Right lobe of liver (tissue), 6 donors: ENCODE measurements at regions not wholly inside any gene's neighbourhood (a gene's known extent, or its start where the extent isn't known, plus 50 kb on each side); places are given as distances from the start of the nearest gene placed in this dataset.

Source experiments
- ATAC-seq, 4 donors: fragments of 200-7000 bp; cut with Tn5 transposase; one replicate each; pipeline ENCODE4 v1.9.1; 2020; ENCODE audit warnings: mild to moderate bottlenecking in 4 of 4, moderate library complexity in 4 of 4
- DNase-seq, 3 donors: peaks; one replicate each; pipeline ENCODE4 v3.0.0-alpha.2; 2020
- H3K27ac ChIP-seq, 3 donors: fragments of 200-600 bp; one replicate each; pipeline ENCODE4 v1.8.0; 2022
- H3K27me3 ChIP-seq, 2 donors: fragments of 200-600 bp; one replicate each; pipeline ENCODE4 v1.8.0; 2022
- H3K36me3 ChIP-seq, 4 donors: fragments of 200-600 bp; sonication (generic) in 1 of 4; one replicate each; pipeline versions ENCODE4 v1.5.1 to v1.8.0; 2017 to 2022; ENCODE audit warnings: control low read depth in 1 of 4
- H3K4me1 ChIP-seq, 4 donors: fragments of 200-600 bp; sonication (generic) in 1 of 4; one replicate each; pipeline versions ENCODE4 v1.5.1 to v1.8.0; 2017 to 2022; ENCODE audit warnings: control low read depth in 1 of 4
- H3K4me3 ChIP-seq, 3 donors: fragments of 200-600 bp; one replicate each; pipeline ENCODE4 v1.8.0; 2022
- H3K9me3 ChIP-seq, 4 donors: fragments of 200-600 bp; sonication (generic) in 1 of 4; one replicate each; pipeline versions ENCODE4 v1.5.1 to v1.8.0; 2017 to 2022; ENCODE audit warnings: control low read depth in 1 of 4
- CTCF ChIP-seq, 4 donors: fragments of 200-600 bp in 3 of 4; fragments of 450-650 bp in 1 of 4; IDR thresholded peaks; one replicate each; pipeline versions ENCODE4 v1.5.1 to v1.8.0; 2016 to 2022; ENCODE audit warnings: antibody characterized with exemption in 4 of 4, mild to moderate bottlenecking in 2 of 4
- POLR2A ChIP-seq: fragments of 450-650 bp; IDR thresholded peaks from one replicate; pipeline ENCODE4 v1.6.1; 2017; ENCODE audit warnings: antibody characterized with exemption, mild to moderate bottlenecking
- WGBS: methylation state at CpG from one replicate; pipeline ENCODE4 v1.1.6; 2018; ENCODE audit warnings: low coverage, low lambda C conversion rate; ENCODE audit not compliant: insufficient coverage; ENCODE audit errors: missing lambda C conversion rate; 5-methylcytosine and 5-hydroxymethylcytosine counted together
- intact Hi-C, 2 donors: fragments of 100-400 bp; cut with DNase I; formaldehyde crosslinking; loops; one replicate each; pipeline versions ENCODE4 v1.11.2 to v1.14.1; 2022
- donor health status: DM: no; HTN: yes; CAD: no.
- donor health status: DM: no; HTN: no; CAD: no.
- donor health status: DM: no; HTN: no; CAD: no.
- donor health status: DM: no; HTN: yes; CAD: no.
- donor health status: DM: no; HTN: yes; CAD: no.

GRCh38 chr6:170183521-170183920 is 107.4 kb downstream of the DLL1 start:
- TF ChIP-seq POLR2A (no peak), CTCF (IDR thresholded peaks at IDR 0.05) (no peak)
- Histone ChIP-seq H3K9me3 (no peaks in the 10 kb centered on the region), H3K27ac (no peak overlapping the region), H3K27me3 (no peaks in the 10 kb centered on the region), H3K36me3 (no peaks in the 10 kb centered on the region), H3K4me3 (no peak overlapping the region), H3K4me1 (peaks cover 0 to 13% (median 7%) of the 10 kb centered on the region in 4 donors)
- ATAC-seq (no peak), DNase-seq (no peak)
- intact Hi-C loops, result no loop called here

- Histone ChIP-seq H3K27me3 (no peaks in the 10 kb centered on the region), H3K4me3 (no peak overlapping the region), H3K27ac (no peak overlapping the region), H3K36me3 (no peaks in the 10 kb centered on the region), H3K4me1 (peaks cover 0 to 21% (median 10%) of the 10 kb centered on the region in 4 donors), H3K9me3 (no peaks in the 10 kb centered on the region)
- no peak for DNase-seq
- no peak for ATAC-seq
- TF ChIP-seq CTCF (IDR thresholded peaks at IDR 0.05) (no peak), POLR2A (no peak)
- 68% methylated on average over 5 of the region's 10 CpGs for WGBS
- intact Hi-C loops, result no loop called here
Observed at GRCh38 chr6:170182781-170183120, 108.1 kb downstream of the DLL1 start.

DNA sequence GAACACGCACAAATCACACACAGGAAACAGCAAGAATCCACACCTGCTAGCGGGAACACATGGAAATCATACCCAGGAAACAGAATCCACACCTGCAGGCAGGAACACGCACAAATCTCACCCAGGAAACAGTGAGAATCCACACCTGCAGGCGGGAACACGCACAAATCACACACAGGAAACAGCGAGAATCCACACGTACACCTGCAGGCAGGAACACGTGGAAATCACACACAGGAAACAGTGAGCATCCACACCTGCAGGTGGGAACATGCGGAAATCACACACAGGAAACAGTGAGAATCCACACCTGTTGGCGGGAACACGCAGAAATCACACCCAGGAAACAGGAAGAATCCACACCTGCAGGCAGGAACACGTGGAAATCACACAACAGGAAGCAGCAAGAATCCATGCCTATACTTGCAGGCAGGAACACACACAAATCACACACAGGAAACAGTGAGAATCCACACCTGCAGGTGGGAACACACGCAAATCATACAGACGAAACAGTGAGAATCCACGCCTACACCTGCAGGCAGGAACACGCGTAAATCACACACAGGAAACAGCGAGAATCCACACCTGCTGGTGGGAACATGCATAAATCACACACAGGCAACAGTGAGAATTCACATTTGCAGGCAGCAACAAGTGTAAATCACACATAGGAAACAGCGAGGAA is 108.6 kb downstream of the DLL1 start:
- no peaks in the 10 kb centered on the region for H3K27me3 ChIP-seq
- no peaks in the 10 kb centered on the region for H3K9me3 ChIP-seq
- H3K4me3 ChIP-seq, result no peak overlapping the region
- 63% methylated on average over 15 of the region's 19 CpGs for WGBS
- H3K27ac ChIP-seq, result no peak overlapping the region
- TF ChIP-seq CTCF (IDR thresholded peaks at IDR 0.05) (no peak), POLR2A (no peak)
- no peaks in the 10 kb centered on the region for H3K36me3 ChIP-seq
- intact Hi-C loops, result no loop called here
- H3K4me1 ChIP-seq, result peaks cover 0 to 24% (median 10%) of the 10 kb centered on the region in 4 donors
- ATAC-seq (no peak), DNase-seq (no peak)

GRCh38 chr6:170181338-170181690 is 109.6 kb downstream of the DLL1 start:
- Histone ChIP-seq H3K36me3 (no peaks in the 10 kb centered on the region), H3K4me3 (no peak overlapping the region), H3K4me1 (peaks cover 0 to 24% (median 10%) of the 10 kb centered on the region in 4 donors), H3K27ac (no peak overlapping the region), H3K9me3 (no peaks in the 10 kb centered on the region), H3K27me3 (no peaks in the 10 kb centered on the region)
- TF ChIP-seq CTCF (IDR thresholded peaks at IDR 0.05) (no peak), POLR2A (no peak)
- WGBS, result no CpG with 5 or more reads among the region's 5 CpGs
- intact Hi-C loops, result no loop called here
- ATAC-seq (no peak), DNase-seq (no peak)
